ENCODE measurements at regions not wholly inside any gene's neighbourhood (a gene's known extent, or its start where the extent isn't known, plus 50 kb on each side); places are given as distances from the start of the nearest gene placed in this dataset.
"Not testable (repeated sequence)": the region's sequence is repeated elsewhere in the genome, so short reads cannot be mapped to it uniquely, and the experiment has no call there.

GRCh38 chr18:27541293-27541692 lies 356.2 kb upstream of the CHST9 start:
- H3K4me1 Mint-ChIP-seq (ENCODE audit: unreplicated experiment), result peaks cover 4% of the 10 kb centered on the region
- H3K4me3 Mint-ChIP-seq (ENCODE audit: unreplicated experiment), result no peak overlapping the region

GRCh38 chr18:27540111-27540510 lies 355.0 kb upstream of the CHST9 start:
- no peaks in the 10 kb centered on the region for H3K9me3 Mint-ChIP-seq (ENCODE audit: unreplicated experiment)
- no peak overlapping the region for H3K4me3 Mint-ChIP-seq (ENCODE audit: unreplicated experiment)
- DNase-seq (ENCODE audit: extremely low spot score, unreplicated experiment), result no peak
- no peak for TF ChIP-seq CTCF (IDR thresholded peaks at IDR 0.05)
- H3K36me3 Mint-ChIP-seq (ENCODE audit: unreplicated experiment), result no peaks in the 10 kb centered on the region
- H3K27ac Mint-ChIP-seq (ENCODE audit: unreplicated experiment), result no peak overlapping the region
- peaks cover 4% of the 10 kb centered on the region for H3K4me1 Mint-ChIP-seq (ENCODE audit: unreplicated experiment)
- H3K27me3 Mint-ChIP-seq (ENCODE audit: unreplicated experiment), result peaks cover 31% of the 10 kb centered on the region

More at GRCh38 chr18:27541293-27541692, 356.2 kb upstream of the CHST9 start:
- no peak for TF ChIP-seq CTCF (IDR thresholded peaks at IDR 0.05)
- Mint-ChIP-seq H3K36me3 (ENCODE audit: unreplicated experiment) (no peaks in the 10 kb centered on the region), H3K27me3 (ENCODE audit: unreplicated experiment) (peaks cover 22% of the 10 kb centered on the region), H3K27ac (ENCODE audit: unreplicated experiment) (no peak overlapping the region), H3K9me3 (ENCODE audit: unreplicated experiment) (no peaks in the 10 kb centered on the region)
- no peak for DNase-seq (ENCODE audit: extremely low spot score, unreplicated experiment)

GRCh38 chr18:27528925-27529521 lies 343.9 kb upstream of the CHST9 start:
- Mint-ChIP-seq H3K27ac (ENCODE audit: unreplicated experiment) (no peak overlapping the region), H3K4me1 (ENCODE audit: unreplicated experiment) (no peaks in the 10 kb centered on the region), H3K4me3 (ENCODE audit: unreplicated experiment) (no peak overlapping the region), H3K9me3 (ENCODE audit: unreplicated experiment) (peaks cover 6% of the 10 kb centered on the region), H3K36me3 (ENCODE audit: unreplicated experiment) (no peaks in the 10 kb centered on the region), H3K27me3 (ENCODE audit: unreplicated experiment) (peaks cover 11% of the 10 kb centered on the region)
- DNase-seq (ENCODE audit: extremely low spot score, unreplicated experiment), result no peak
- no peak for TF ChIP-seq CTCF (IDR thresholded peaks at IDR 0.05)

DNA sequence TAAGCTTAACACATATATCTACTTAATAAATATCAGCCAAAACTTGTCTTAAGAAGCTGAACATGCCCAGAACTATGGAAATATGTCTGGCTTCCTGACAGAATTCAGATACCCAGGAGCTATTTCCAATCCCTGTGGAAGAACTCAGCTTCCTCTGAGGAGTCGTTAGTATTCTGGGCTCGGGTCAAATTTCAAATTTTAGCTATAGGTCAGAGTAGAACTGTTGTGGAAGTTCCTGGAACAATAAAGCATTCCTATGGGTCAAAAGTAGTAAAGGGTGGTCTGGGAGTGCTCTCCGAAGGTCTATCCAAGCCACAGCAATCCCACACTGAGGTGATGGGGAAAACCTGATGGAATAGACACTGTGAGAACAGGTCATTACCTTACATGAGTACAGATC lies 342.7 kb upstream of the CHST9 start:
- Mint-ChIP-seq H3K27me3 (ENCODE audit: unreplicated experiment) (peaks cover 8% of the 10 kb centered on the region), H3K36me3 (ENCODE audit: unreplicated experiment) (no peaks in the 10 kb centered on the region), H3K27ac (ENCODE audit: unreplicated experiment) (no peak overlapping the region), H3K4me3 (ENCODE audit: unreplicated experiment) (no peak overlapping the region), H3K9me3 (ENCODE audit: unreplicated experiment) (peaks cover 6% of the 10 kb centered on the region), H3K4me1 (ENCODE audit: unreplicated experiment) (no peaks in the 10 kb centered on the region)
- no peak for TF ChIP-seq CTCF (IDR thresholded peaks at IDR 0.05)
- DNase-seq (ENCODE audit: extremely low spot score, unreplicated experiment), result no peak

GRCh38 chr18:27520401-27520800 lies 335.3 kb upstream of the CHST9 start:
- DNase-seq (ENCODE audit: extremely low spot score, unreplicated experiment), result no peak
- Mint-ChIP-seq H3K4me3 (ENCODE audit: unreplicated experiment) (no peak overlapping the region), H3K36me3 (ENCODE audit: unreplicated experiment) (no peaks in the 10 kb centered on the region), H3K9me3 (ENCODE audit: unreplicated experiment) (no peaks in the 10 kb centered on the region), H3K27ac (ENCODE audit: unreplicated experiment) (no peak overlapping the region), H3K27me3 (ENCODE audit: unreplicated experiment) (peaks cover 3% of the 10 kb centered on the region), H3K4me1 (ENCODE audit: unreplicated experiment) (no peaks in the 10 kb centered on the region)
- no peak for TF ChIP-seq CTCF (IDR thresholded peaks at IDR 0.05)

DNA sequence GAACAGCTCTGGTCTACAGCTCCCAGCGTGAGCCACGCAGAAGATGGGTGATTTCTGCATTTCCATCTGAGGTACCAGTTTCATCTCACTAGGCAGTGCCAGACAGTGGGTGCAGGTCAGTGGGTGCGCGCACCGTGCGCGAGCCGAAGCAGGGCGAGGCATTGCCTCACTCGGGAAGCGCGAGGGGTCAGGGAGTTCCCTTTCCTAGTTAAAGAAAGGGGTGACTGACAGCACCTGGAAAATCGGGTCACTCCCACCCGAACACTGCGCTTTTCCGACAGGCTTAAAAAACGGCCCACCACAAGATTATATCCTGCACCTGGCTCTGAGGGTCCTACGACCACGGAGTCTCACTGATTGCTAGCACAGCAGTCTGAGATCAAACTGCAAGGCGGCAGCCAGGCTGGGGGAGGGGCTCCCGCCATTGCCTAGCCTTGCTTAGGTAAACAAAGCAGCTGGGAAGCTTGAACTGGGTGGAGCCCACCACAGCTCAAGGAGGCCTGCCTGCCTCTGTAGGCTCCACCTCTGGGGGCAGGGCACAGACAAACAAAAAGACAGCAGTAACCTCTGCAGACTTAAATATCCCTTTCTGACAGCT lies 325.0 kb upstream of the CHST9 start:
- not testable (repeated sequence) for H3K27ac Mint-ChIP-seq (ENCODE audit: unreplicated experiment); DNase-seq (ENCODE audit: extremely low spot score, unreplicated experiment); H3K4me3 Mint-ChIP-seq (ENCODE audit: unreplicated experiment); H3K9me3 Mint-ChIP-seq (ENCODE audit: unreplicated experiment); H3K4me1 Mint-ChIP-seq (ENCODE audit: unreplicated experiment); H3K36me3 Mint-ChIP-seq (ENCODE audit: unreplicated experiment)
- H3K27me3 Mint-ChIP-seq (ENCODE audit: unreplicated experiment), result peaks cover 15% of the 10 kb centered on the region

All from osteocyte (in vitro differentiated cells).